ENCODE measurements at regions not wholly inside any gene's neighbourhood (a gene's known extent, or its start where the extent isn't known, plus 50 kb on each side); places are given as distances from the start of the nearest gene placed in this dataset.

- DNase-seq (ENCODE audit: low spot score) = no peak
- TF ChIP-seq, protein P1, sequence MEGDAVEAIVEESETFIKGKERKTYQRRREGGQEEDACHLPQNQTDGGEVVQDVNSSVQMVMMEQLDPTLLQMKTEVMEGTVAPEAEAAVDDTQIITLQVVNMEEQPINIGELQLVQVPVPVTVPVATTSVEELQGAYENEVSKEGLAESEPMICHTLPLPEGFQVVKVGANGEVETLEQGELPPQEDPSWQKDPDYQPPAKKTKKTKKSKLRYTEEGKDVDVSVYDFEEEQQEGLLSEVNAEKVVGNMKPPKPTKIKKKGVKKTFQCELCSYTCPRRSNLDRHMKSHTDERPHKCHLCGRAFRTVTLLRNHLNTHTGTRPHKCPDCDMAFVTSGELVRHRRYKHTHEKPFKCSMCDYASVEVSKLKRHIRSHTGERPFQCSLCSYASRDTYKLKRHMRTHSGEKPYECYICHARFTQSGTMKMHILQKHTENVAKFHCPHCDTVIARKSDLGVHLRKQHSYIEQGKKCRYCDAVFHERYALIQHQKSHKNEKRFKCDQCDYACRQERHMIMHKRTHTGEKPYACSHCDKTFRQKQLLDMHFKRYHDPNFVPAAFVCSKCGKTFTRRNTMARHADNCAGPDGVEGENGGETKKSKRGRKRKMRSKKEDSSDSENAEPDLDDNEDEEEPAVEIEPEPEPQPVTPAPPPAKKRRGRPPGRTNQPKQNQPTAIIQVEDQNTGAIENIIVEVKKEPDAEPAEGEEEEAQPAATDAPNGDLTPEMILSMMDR (conservative IDR thresholded peaks at IDR 0.05; ENCODE audit: low read depth) = no peak
- H3K27ac ChIP-seq = no peak overlapping the region
- POLR2A ChIA-PET (ENCODE audit: low non-redundant PET) = no interaction called here
- CTCF ChIA-PET = no interaction called here
Measured at GRCh38 chr9:14366076-14366475, 52.1 kb upstream of the NFIB start.

- TF ChIP-seq, protein P1 (conservative IDR thresholded peaks at IDR 0.05; ENCODE audit: low read depth) = no peak
- ChIA-PET CTCF (no interaction called here), POLR2A (ENCODE audit: low non-redundant PET) (no interaction called here)
- DNase-seq (ENCODE audit: low spot score) = no peak
- H3K27ac ChIP-seq = no peak overlapping the region
Measured at GRCh38 chr9:14365670-14366069, 51.7 kb upstream of the NFIB start.
